Adrenal gland (tissue), 9 donors: ENCODE measurements at regions not wholly inside any gene's neighbourhood (a gene's known extent, or its start where the extent isn't known, plus 50 kb on each side); places are given as distances from the start of the nearest gene placed in this dataset.

Source experiments
- DNase-seq, 7 donors: peaks; one replicate each; pipeline ENCODE4 v3.0.0-alpha.2; 2019 to 2020
- H3K27ac ChIP-seq, 5 donors: fragments of 200-600 bp; sonication (generic) in 4 of 5; 1 replicate in 3 of 5; 2 replicates in 2 of 5; pipeline versions ENCODE4 v1.5.1 to v1.8.0; 2016 to 2020; ENCODE audit warnings: mild to moderate bottlenecking in 1 of 5
- H3K27me3 ChIP-seq: fragments of 200-600 bp; 2 replicates; pipeline ENCODE4 v1.8.0; 2021
- H3K36me3 ChIP-seq, 2 donors: fragments of 200-600 bp; replicated peaks in 1 of 2; 1 replicate in 1 of 2; 2 replicates in 1 of 2; pipeline versions ENCODE4 v1.5.1 to v1.8.0; 2018 to 2022
- H3K4me1 ChIP-seq, 2 donors: fragments of 200-600 bp; replicated peaks in 1 of 2; 1 replicate in 1 of 2; 2 replicates in 1 of 2; pipeline versions ENCODE4 v1.5.1 to v1.8.0; 2018 to 2021
- H3K4me3 ChIP-seq, 4 donors: fragments of 200-600 bp; sonication (generic) in 3 of 4; one replicate each; pipeline ENCODE4 v1.5.1; 2016 to 2018
- H3K9me3 ChIP-seq, 3 donors: fragments of 200-600 bp; sonication (generic) in 1 of 3; replicated peaks in 1 of 3; 1 replicate in 2 of 3; 2 replicates in 1 of 3; pipeline versions ENCODE4 v1.5.1 to v1.8.0; 2016 to 2021
- POLR2A ChIP-seq, 2 donors: fragments of 450-650 bp; IDR thresholded peaks; one replicate each; pipeline ENCODE4 v1.6.1; 2017; ENCODE audit warnings: antibody characterized with exemption in 2 of 2, mild to moderate bottlenecking in 2 of 2, moderate library complexity in 1 of 2
- WGBS, 4 donors: extraction: QIAGEN DNeasy Blood & Tissue Kit in 2 of 4; methylation state at CpG; one replicate each; pipeline versions ENCODE4 v1.1.5 to v1.1.7; 2013 to 2017; 5-methylcytosine and 5-hydroxymethylcytosine counted together
- intact Hi-C, 2 donors: fragments of 100-400 bp; cut with DNase I; formaldehyde crosslinking; loops; one replicate each; pipeline versions ENCODE4 v1.14.1 to v1.15.0; 2022 to 2023
- TF ChIP-seq, protein P1 (sequence below), 6 experiments: fragments of 450-650 bp in 4 of 6; fragments of 200-600 bp in 2 of 6; sonication (generic) in 1 of 6; IDR thresholded peaks; 1 replicate in 5 of 6; 2 replicates in 1 of 6; pipeline versions ENCODE4 v1.5.1 to v1.8.0; 2016 to 2021; ENCODE audit warnings: antibody characterized with exemption in 6 of 6, mild to moderate bottlenecking in 2 of 6, moderate library complexity in 1 of 6
- donor health status: healthy with polysubstance abuse.
- donor health status: Bipolar disorder and iron deficiency.
- donor health status: DM: yes; HTN: yes; CAD: no.
- donor health status: DM: no; HTN: no; CAD: no.
- donor health status: DM: no; HTN: no; CAD: no.

DNA sequence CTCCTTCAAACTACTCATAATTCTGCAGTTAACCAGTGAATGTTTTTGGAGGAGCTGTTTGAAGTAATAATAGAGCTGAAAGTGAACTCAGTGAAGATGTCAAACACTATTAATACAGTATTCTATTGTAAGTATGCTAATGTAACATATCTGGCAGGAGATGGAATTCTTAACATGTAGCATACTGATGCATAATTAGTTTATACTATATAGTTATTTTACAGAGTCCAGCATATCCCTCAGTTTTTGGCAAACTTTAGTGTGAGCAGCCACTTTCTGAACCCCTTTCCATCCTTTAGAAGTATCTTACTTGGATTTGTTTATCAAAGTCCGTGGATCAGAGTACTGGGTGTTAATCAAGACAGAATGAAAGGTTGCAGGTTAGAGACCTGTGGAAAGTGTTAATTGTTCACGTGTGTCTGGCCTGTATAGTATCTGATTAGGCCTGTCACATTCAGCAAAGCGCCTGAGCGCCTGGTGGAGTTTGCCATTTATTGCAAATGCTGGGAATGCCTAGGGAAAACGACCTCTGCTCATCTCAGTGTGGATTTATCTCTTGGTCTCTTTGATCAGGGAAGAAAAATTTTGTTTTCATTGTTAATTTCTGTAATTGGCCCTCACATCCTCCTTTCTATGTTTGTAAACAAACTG is 251.7 kb upstream of the MAD2L1 start:
- H3K27me3 ChIP-seq = no peaks in the 10 kb centered on the region
- WGBS, 4 donors = 47 to 65% (median 62%) methylated on average over 5 of the region's 5 CpGs
- TF ChIP-seq, protein P1, sequence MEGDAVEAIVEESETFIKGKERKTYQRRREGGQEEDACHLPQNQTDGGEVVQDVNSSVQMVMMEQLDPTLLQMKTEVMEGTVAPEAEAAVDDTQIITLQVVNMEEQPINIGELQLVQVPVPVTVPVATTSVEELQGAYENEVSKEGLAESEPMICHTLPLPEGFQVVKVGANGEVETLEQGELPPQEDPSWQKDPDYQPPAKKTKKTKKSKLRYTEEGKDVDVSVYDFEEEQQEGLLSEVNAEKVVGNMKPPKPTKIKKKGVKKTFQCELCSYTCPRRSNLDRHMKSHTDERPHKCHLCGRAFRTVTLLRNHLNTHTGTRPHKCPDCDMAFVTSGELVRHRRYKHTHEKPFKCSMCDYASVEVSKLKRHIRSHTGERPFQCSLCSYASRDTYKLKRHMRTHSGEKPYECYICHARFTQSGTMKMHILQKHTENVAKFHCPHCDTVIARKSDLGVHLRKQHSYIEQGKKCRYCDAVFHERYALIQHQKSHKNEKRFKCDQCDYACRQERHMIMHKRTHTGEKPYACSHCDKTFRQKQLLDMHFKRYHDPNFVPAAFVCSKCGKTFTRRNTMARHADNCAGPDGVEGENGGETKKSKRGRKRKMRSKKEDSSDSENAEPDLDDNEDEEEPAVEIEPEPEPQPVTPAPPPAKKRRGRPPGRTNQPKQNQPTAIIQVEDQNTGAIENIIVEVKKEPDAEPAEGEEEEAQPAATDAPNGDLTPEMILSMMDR (IDR thresholded peaks at IDR 0.05) = no peak
- TF ChIP-seq POLR2A (IDR thresholded peaks at IDR 0.05) = no peak
- H3K27ac ChIP-seq = no peak overlapping the region
- intact Hi-C loops = no loop called here
- H3K9me3 ChIP-seq = no peaks in the 10 kb centered on the region
- H3K36me3 ChIP-seq = no peaks in the 10 kb centered on the region
- no peak for DNase-seq
- no peaks in the 10 kb centered on the region for H3K4me1 ChIP-seq
- H3K4me3 ChIP-seq = no peak overlapping the region

DNA sequence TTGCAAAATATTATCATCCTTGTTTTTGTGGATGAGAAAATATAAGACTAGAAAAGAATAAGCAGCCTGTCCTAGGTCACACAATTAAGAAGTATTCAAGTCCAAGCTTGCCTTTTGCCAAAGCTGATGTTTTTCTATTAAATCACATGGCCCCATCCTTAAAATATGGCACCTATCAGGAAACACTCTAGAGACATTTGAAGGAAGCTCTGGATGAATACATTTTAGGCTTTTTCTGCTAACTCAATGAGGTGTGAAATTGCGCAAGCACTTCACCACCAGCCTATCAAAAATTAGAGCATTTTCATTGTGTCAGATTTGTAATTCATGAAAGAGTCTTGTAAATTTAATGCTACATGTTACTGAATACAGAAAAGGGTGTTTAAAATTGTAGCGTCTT is 251.1 kb upstream of the MAD2L1 start:
- intact Hi-C loops = no loop called here
- Histone ChIP-seq H3K27ac (no peak overlapping the region), H3K9me3 (peaks cover 0 to 3% (median 0%) of the 10 kb centered on the region in 3 donors), H3K4me3 (no peak overlapping the region), H3K36me3 (no peaks in the 10 kb centered on the region), H3K27me3 (no peaks in the 10 kb centered on the region), H3K4me1 (no peaks in the 10 kb centered on the region)
- DNase-seq = no peak
- TF ChIP-seq, protein P1 (IDR thresholded peaks at IDR 0.05) = no peak
- no peak for TF ChIP-seq POLR2A (IDR thresholded peaks at IDR 0.05)
- WGBS, 4 donors = 91 to 94% (median 92%) methylated on average over 2 of the region's 2 CpGs

DNA sequence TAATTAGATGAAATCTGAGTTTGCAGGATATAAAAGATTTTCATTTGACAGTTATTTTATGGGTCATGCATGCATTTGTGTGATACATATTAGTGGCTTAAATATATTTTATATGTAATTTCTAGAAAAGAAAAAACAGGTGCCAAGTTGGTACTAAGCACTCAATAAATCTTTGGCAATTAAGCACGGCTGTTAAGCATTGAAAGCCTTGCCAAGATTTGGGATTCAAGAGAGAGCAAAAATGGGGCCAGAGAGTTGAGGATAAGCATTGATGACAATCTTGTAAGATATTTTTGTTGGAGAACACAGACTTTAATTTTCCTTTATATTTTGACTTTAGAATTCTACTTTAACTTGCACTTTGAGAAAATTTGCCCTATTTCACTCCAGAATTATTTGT is 249.8 kb upstream of the MAD2L1 start:
- DNase-seq = no peak
- TF ChIP-seq, protein P1 (IDR thresholded peaks at IDR 0.05) = no peak
- no peak for TF ChIP-seq POLR2A (IDR thresholded peaks at IDR 0.05)
- no peaks in the 10 kb centered on the region for H3K36me3 ChIP-seq
- H3K4me3 ChIP-seq = no peak overlapping the region
- intact Hi-C loops = no loop called here
- no peaks in the 10 kb centered on the region for H3K4me1 ChIP-seq
- no peaks in the 10 kb centered on the region for H3K27me3 ChIP-seq
- peaks cover 0 to 5% (median 0%) of the 10 kb centered on the region in 3 donors for H3K9me3 ChIP-seq
- 59 to 69% (median 64%) methylated on average over 1 of the region's 1 CpG for WGBS, 4 donors
- no peak overlapping the region for H3K27ac ChIP-seq

DNA sequence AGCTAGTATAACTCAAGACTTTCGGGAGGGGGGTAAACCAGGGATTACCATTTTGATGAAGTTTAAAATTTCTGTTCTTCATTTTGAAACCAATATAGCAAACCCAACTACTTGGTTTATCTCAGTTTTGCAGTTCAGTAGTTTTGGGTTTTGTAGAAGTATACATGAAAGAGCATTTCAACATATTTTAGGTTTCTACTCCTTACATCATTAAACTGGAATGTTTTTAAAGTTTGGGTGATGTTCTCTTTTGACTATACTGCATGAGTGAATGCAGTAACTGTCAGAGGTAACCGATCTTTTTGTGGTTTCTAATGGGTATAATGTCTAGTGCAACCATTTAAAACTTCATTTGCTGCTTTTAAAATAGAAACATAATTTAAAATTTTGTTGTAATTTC is 248.3 kb upstream of the MAD2L1 start:
- Histone ChIP-seq H3K9me3 (peaks cover 0 to 5% (median 0%) of the 10 kb centered on the region in 3 donors), H3K4me3 (no peak overlapping the region), H3K27me3 (no peaks in the 10 kb centered on the region), H3K27ac (no peak overlapping the region), H3K36me3 (no peaks in the 10 kb centered on the region), H3K4me1 (no peaks in the 10 kb centered on the region)
- WGBS, 4 donors = 76 to 90% (median 80%) methylated on average over 2 of the region's 2 CpGs
- TF ChIP-seq, protein P1 (IDR thresholded peaks at IDR 0.05) = no peak
- no peak for TF ChIP-seq POLR2A (IDR thresholded peaks at IDR 0.05)
- DNase-seq = no peak
- intact Hi-C loops = no loop called here
